GM12878 (cell line): ENCODE measurements at regions not wholly inside any gene's neighbourhood (a gene's known extent, or its start where the extent isn't known, plus 50 kb on each side); places are given as distances from the start of the nearest gene placed in this dataset.

Source experiments
- ATAC-seq: fragments of 200-7000 bp; cut with Tn5 transposase; 3 replicates; pipeline ENCODE4 v1.9.1; 2020; ENCODE audit warnings: mild to moderate bottlenecking, moderate library complexity
- BruUV-seq: library from RNA; stranded (reverse); fragments of 400-500 nt; replicated peaks from 2 replicates; lab custom pipeline; 2021; lab: Mats Ljungman, UMichigan
- CTCF ChIA-PET: fragments of 300-600 bp; sonication (Branson Sonifier 250); formaldehyde crosslinking; extraction: SDS; loops from one replicate; lab custom pipeline; 2021; ENCODE audit warnings: inconsistent platforms; lab: Yijun Ruan, JAX
- POLR2A ChIA-PET: fragments of 350-600 bp; formaldehyde crosslinking; extraction: SDS; loops from one replicate; lab custom pipeline; 2021; ENCODE audit warnings: inconsistent platforms; lab: Charles Lee
- RAD21 ChIA-PET: fragments of 300-600 bp; sonication (Branson Sonifier 250); formaldehyde crosslinking; loops from one replicate; lab custom pipeline; 2023; ENCODE audit warnings: antibody characterized with exemption; ENCODE audit not compliant: unreplicated experiment; lab: Charles Lee
- SMC1A ChIA-PET: fragments of 300-600 bp; sonication (Branson Sonifier 250); formaldehyde crosslinking; loops from one replicate; lab custom pipeline; 2023; ENCODE audit not compliant: unreplicated experiment, uncharacterized antibody; lab: Charles Lee
- DNase-seq: peaks from one replicate; pipeline ENCODE4 v3.0.0-alpha.2; 2011; ENCODE audit warnings: low read depth, low spot score
- FAIRE-seq: peaks from 3 replicates; lab custom pipeline; 2011; peaks lifted over from hg19 to GRCh38; lab: Jason Lieb, UNC
- H2AFZ ChIP-seq: 2 replicates; pipeline ENCODE4 v1.6.0; 2011; ENCODE audit warnings: low read depth, low read length, control low read depth; ENCODE audit not compliant: control insufficient read depth
- H3K27ac ChIP-seq: 2 replicates; pipeline ENCODE4 v1.5.1; 2011; ENCODE audit warnings: control low read depth; ENCODE audit not compliant: control insufficient read depth, insufficient read depth
- H3K27me3 ChIP-seq, 2 experiments: replicated peaks in 1 of 2; 2 replicates each; pipeline versions ENCODE4 v1.6.0 to v1.6.1; 2011; ENCODE audit warnings: low read length in 1 of 2; ENCODE audit not compliant: control insufficient read depth in 2 of 2, insufficient read depth in 2 of 2
- H3K36me3 ChIP-seq, 2 experiments: 2 replicates each; pipeline ENCODE4 v1.5.1; 2011; ENCODE audit warnings: low read length in 1 of 2; ENCODE audit not compliant: control insufficient read depth in 2 of 2, insufficient read depth in 2 of 2
- H3K4me1 ChIP-seq: 2 replicates; pipeline ENCODE4 v1.6.1; 2011; ENCODE audit warnings: mild to moderate bottlenecking, low read length, moderate library complexity, mixed read lengths; ENCODE audit not compliant: control insufficient read depth, insufficient read depth
- H3K4me2 ChIP-seq: 2 replicates; pipeline ENCODE4 v1.6.0; 2011; ENCODE audit warnings: control low read depth; ENCODE audit not compliant: control insufficient read depth, insufficient read depth
- H3K4me3 ChIP-seq: fragments of 200-600 bp; sonication (generic); 2 replicates; pipeline ENCODE4 v1.5.1; 2016
- H3K79me2 ChIP-seq: 2 replicates; pipeline ENCODE4 v1.6.0; 2011; ENCODE audit warnings: low read length; ENCODE audit not compliant: control insufficient read depth, insufficient read depth
- H3K9ac ChIP-seq: 2 replicates; pipeline ENCODE4 v1.8.0; 2011; ENCODE audit warnings: low read length, control low read depth, mixed read lengths; ENCODE audit not compliant: control insufficient read depth, insufficient read depth
- H3K9me3 ChIP-seq: replicated peaks from 3 replicates; pipeline ENCODE4 v1.5.1; 2011; ENCODE audit warnings: mild to moderate bottlenecking, low read length; ENCODE audit not compliant: control insufficient read depth, insufficient read depth
- H4K20me1 ChIP-seq: 2 replicates; pipeline ENCODE4 v1.6.0; 2011; ENCODE audit not compliant: control insufficient read depth, insufficient read depth
- CBX3 ChIP-seq: fragments of 200-600 bp; sonication (generic); IDR thresholded peaks from 2 replicates; pipeline ENCODE4 v1.6.1; 2016; ENCODE audit warnings: low read depth, borderline replicate concordance
- CHD1 ChIP-seq: IDR thresholded peaks from 2 replicates; pipeline ENCODE4 v1.6.1; 2012; ENCODE audit warnings: low read depth, low read length, improper control_type of control experiment
- FOXK2 ChIP-seq: fragments of 450-650 bp; IDR thresholded peaks from 2 replicates; pipeline ENCODE4 v1.6.1; 2017; ENCODE audit warnings: mild to moderate bottlenecking, moderate library complexity
- FOXM1 ChIP-seq: IDR thresholded peaks from 2 replicates; pipeline ENCODE4 v1.6.1; 2012; ENCODE audit warnings: low read depth, mild to moderate bottlenecking, inconsistent platforms, low read length, moderate library complexity
- IRF3 ChIP-seq: fragments of 450-650 bp; IDR thresholded peaks from 2 replicates; pipeline ENCODE4 v1.6.1; 2014; ENCODE audit warnings: mild to moderate bottlenecking
- IRF5 ChIP-seq: fragments of 450-650 bp; IDR thresholded peaks from 2 replicates; pipeline ENCODE4 v1.6.1; 2017; ENCODE audit warnings: borderline replicate concordance
- LARP7 ChIP-seq: fragments of 450-650 bp; IDR thresholded peaks from 2 replicates; pipeline ENCODE4 v1.6.1; 2017; ENCODE audit warnings: mild to moderate bottlenecking
- PAX8 ChIP-seq: fragments of 450-650 bp; IDR thresholded peaks from 2 replicates; pipeline ENCODE4 v1.6.1; 2017; ENCODE audit warnings: mild to moderate bottlenecking, moderate library complexity
- RB1 ChIP-seq: fragments of 450-650 bp; formaldehyde crosslinking; IDR thresholded peaks from 2 replicates; pipeline ENCODE4 v1.6.1; 2017; ENCODE audit warnings: mild to moderate bottlenecking, borderline replicate concordance
- SMAD1 ChIP-seq: fragments of 450-650 bp; IDR thresholded peaks from 2 replicates; pipeline ENCODE4 v1.6.1; 2018; ENCODE audit warnings: mild to moderate bottlenecking, low read depth; ENCODE audit not compliant: partially characterized antibody
- ZBTB4 ChIP-seq: fragments of 450-650 bp; formaldehyde crosslinking; IDR thresholded peaks from 2 replicates; pipeline ENCODE4 v1.4.0; 2022; ENCODE audit warnings: mild to moderate bottlenecking, moderate library complexity
- ZNF24 ChIP-seq: fragments of 450-650 bp; IDR thresholded peaks from 2 replicates; pipeline ENCODE4 v1.6.1; 2017; ENCODE audit warnings: antibody characterized with exemption, mild to moderate bottlenecking
- ZNF274 ChIP-seq: IDR thresholded peaks from one replicate; pipeline ENCODE4 v1.8.0; 2011; ENCODE audit not compliant: insufficient read length, insufficient read depth
- ZNF592 ChIP-seq: fragments of 450-650 bp; IDR thresholded peaks from 2 replicates; pipeline ENCODE4 v1.6.1; 2017; ENCODE audit warnings: mild to moderate bottlenecking, moderate library complexity
- WGBS: methylation state at CpG from one replicate; pipeline ENCODE4 v1.1.6; 2016; ENCODE audit warnings: low lambda C conversion rate; ENCODE audit not compliant: insufficient replicate concordance, insufficient coverage; ENCODE audit errors: missing lambda C conversion rate; 5-methylcytosine and 5-hydroxymethylcytosine counted together
- in situ Hi-C: fragments of 300-500 bp; cut with MboI; formaldehyde crosslinking; loops from 9 replicates; pipeline ENCODE4 v1.14.3; 2018; ENCODE audit warnings: mixed read lengths
- intact Hi-C: fragments of 100-400 bp; cut with micrococcal nuclease; formaldehyde crosslinking; loops from one replicate; pipeline ENCODE4 v1.14.2; 2022; ENCODE audit not compliant: unreplicated experiment

- intact Hi-C loops (loop anchor here (2.0 to 10.0 kb wide), 3 partner anchors 191 to 893 kb away; no protein-coding TSS in a partner anchor), in situ Hi-C loops (loop anchor here (10.0 kb wide), 1 partner anchor 891 kb away; no protein-coding TSS in a partner anchor)
- Histone ChIP-seq H3K4me3 (no peak overlapping the region), H3K9me3 (no peaks in the 10 kb centered on the region), H3K4me1 (peaks cover 11% of the 10 kb centered on the region), H3K79me2 (no peaks in the 10 kb centered on the region), H3K9ac (no peak overlapping the region), H3K27ac (no peak overlapping the region), H4K20me1 (no peaks in the 10 kb centered on the region), H3K27me3 (no peaks in the 10 kb centered on the region), H2AFZ (peak overlapping the region; percentile 84), H3K36me3 (no peaks in the 10 kb centered on the region), H3K4me2 (peak overlapping the region; percentile 83; the same call in 1 of the 2 replicates)
- BruUV-seq = no TSS peak
- ATAC-seq (peak; percentile 15; the same call in 1 of the 3 replicates), FAIRE-seq (no peak), DNase-seq (no peak)
- ChIA-PET CTCF (interaction anchor here (0.6 to 9.4 kb wide), 18 partner anchors 9 to 890 kb away, joined by 3 to 82 read pairs (median 4); no protein-coding TSS in a partner anchor), RAD21 (interaction anchor here (0.8 to 8.5 kb wide), 6 partner anchors 46 to 519 kb away, joined by 3 to 48 read pairs (median 5); no protein-coding TSS in a partner anchor), POLR2A (interaction anchor here (0.8 kb wide), 1 partner anchor 320 kb away, joined by 3 read pairs; no protein-coding TSS in a partner anchor), SMC1A (interaction anchor here (0.7 to 5.2 kb wide), 9 partner anchors 9 to 519 kb away, joined by 3 to 52 read pairs (median 4); no protein-coding TSS in a partner anchor)
- WGBS = 54% methylated on average over 16 of the region's 16 CpGs
- no peak for TF ChIP-seq CHD1
- TF ChIP-seq CBX3 = no peak
- TF ChIP-seq IRF5 = no peak
- no peak for TF ChIP-seq ZNF24
- TF ChIP-seq ZNF274 = no peak
- TF ChIP-seq ZNF592 = no peak
- TF ChIP-seq FOXM1 = no peak
- no peak for TF ChIP-seq SMAD1
- TF ChIP-seq LARP7 = no peak
- no peak for TF ChIP-seq IRF3
- no peak for TF ChIP-seq ZBTB4 (CRISPR knock-in tag)
- no peak for TF ChIP-seq FOXK2
- TF ChIP-seq PAX8 = no peak
- TF ChIP-seq RB1 = no peak
These were observed 135.5 kb downstream of the LY86 start for GRCh38 chr6:6723921-6724538.
